ENCODE measurements at regions not wholly inside any gene's neighbourhood (a gene's known extent, or its start where the extent isn't known, plus 50 kb on each side); places are given as distances from the start of the nearest gene placed in this dataset.
A peak's percentile ranks its signal among the peaks of the same experiment; 100 is the strongest.

DNA sequence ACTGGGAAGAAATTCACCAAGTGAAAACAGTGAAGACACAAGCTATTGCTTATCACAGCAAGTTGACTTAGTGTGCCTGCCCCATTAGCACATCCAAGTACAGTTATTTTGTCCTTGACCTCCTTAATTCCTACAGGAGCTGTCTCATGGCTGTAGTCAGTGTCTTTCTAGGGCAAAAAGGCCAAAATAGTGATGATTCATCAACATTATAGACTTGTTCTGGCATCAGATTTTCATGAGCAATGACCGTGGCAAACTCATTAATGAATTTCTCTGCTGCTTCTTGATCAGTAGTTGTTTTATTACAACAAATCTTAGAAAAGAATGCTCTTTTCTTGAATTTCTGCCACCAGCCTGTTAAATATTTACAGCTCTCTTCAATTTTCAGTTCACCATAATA, 1169.3 kb upstream of the DDX18 start:
- no peak for DNase-seq (ENCODE audit: low spot score)

- no peak for DNase-seq (ENCODE audit: low spot score)
Observed at GRCh38 chr2:116668691-116669090, 1145.8 kb upstream of the DDX18 start.

DNA sequence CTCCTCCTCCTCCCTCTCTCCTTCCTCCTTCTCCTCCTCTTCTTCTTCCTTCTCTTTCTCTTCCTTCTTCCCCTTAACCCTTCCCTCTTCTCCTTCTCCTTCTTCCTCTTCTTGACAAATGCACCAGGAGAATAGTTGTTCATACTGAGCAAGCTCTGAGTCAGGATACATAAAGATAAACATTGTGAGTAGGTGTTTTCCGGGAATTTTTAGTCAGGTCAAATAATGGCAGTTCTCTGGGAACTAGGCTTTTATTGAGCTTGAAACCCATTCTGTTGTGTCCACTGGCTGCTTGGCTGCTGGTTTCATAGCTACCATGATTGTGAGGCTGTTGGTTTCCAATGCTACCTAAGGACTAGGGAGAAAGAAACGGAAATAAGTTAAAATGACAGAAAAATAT, 1144.7 kb upstream of the DDX18 start:
- no peak for DNase-seq (ENCODE audit: low spot score)

DNA sequence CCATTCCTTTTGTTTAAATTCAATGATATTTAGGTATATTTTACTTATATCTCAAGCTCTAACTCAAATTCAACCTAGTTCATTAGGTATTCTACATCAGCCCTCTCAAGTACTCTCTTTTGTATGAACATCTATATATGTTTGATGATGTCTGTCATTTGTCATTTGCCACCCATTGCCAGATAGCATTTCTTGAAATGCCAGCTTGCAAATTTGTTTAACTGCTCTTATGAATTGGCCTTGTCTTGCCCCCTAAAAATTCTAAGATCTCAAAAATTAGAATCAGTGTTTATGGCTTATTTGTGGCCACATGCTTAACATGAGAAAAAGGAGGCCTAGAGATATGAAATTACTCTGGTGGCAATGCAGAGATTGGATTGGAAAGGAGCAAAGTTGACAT, 1140.3 kb upstream of the DDX18 start:
- DNase-seq (ENCODE audit: low spot score): no peak

DNA sequence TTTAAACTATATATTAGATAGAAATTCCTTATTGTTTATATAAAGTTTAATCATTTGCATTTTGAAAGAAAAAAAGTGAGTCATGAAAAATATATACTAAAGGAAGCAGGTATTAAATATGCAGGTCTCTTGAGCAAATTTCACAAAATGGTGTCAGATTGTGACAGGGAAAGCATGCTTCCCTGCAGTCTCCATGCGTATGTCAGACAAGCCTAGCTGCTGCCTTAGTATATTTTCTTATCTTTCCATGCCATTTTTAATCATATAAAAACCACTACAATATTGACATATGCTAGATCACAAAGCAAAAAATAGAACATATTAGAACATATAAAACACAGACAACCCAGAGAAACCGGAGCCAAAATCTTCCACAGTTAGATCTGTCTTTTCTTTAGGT, 1137.7 kb upstream of the DDX18 start:
- DNase-seq (ENCODE audit: low spot score): no peak

- no peak for DNase-seq (ENCODE audit: low spot score)
Observed at GRCh38 chr2:116680256-116680936, 1134.1 kb upstream of the DDX18 start.

GRCh38 chr2:116687371-116687770, 1127.1 kb upstream of the DDX18 start:
- DNase-seq (ENCODE audit: low spot score): no peak

- no peak for DNase-seq (ENCODE audit: low spot score)
Observed at GRCh38 chr2:116692988-116693387, 1121.5 kb upstream of the DDX18 start.

- no peak for DNase-seq (ENCODE audit: low spot score)
Observed at GRCh38 chr2:116696223-116696622, 1118.3 kb upstream of the DDX18 start.

DNA sequence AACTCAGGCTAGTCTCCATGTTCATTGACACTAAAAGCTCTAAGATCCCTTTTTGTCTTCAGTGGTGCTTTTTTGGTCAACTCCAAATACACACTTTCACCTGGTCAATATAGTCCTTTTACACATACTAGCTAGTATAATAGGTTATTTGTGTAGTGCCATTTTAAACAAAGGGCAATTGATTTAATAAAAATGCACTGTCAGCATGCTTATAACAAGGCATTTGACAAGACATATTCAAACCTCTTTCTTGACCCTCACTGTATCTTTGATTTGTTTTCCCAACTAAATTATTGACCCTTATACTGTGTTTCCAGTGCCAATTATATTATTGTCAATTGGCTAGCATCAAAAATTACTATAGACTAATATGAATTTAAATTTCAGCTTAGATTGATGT, 1117.6 kb upstream of the DDX18 start:
- no peak for DNase-seq (ENCODE audit: low spot score)

GRCh38 chr2:116706396-116706795, 1108.1 kb upstream of the DDX18 start:
- DNase-seq (ENCODE audit: low spot score): no peak

- no peak for DNase-seq (ENCODE audit: low spot score)
Observed at GRCh38 chr2:116716038-116716437, 1098.5 kb upstream of the DDX18 start.

DNA sequence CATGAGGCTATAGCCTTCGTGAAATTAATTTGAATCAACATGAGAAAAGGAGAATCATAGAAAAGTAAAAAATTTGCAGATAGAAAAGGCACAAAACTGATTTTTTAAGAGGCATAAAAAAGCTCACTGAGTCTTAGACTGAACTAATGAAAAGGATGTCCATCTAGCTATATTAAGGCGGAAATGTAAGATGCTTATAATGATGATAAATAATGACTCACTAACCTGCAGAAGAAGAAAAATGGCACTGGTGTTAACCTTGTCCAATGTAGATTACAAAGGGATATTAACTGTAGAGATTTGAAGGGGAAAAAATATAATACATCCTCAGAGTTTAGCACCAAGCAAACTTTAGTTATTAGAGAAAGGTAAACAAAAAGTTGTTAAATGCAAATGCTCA, 1098.0 kb upstream of the DDX18 start:
- no peak for DNase-seq (ENCODE audit: low spot score)

GRCh38 chr2:116717832-116718231, 1096.7 kb upstream of the DDX18 start:
- DNase-seq (ENCODE audit: low spot score): no peak

DNA sequence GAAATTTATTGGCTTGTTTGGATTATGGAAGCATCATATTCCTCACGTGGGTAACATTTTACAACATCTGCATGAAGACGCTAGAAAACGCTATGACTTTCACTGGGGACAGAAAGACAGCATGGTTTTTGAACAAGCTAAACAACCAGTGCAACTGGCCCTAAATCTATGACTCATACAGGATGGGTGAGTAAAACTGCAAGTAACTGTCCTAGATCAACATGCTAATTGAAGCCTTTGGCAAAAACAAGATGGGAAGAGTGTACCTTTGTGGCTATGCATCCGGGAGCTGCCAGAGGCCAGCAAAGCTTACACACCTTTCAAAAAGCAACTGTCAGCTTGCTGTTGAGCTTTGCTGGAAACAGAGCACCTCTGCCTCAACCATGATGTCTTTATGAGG, 1096.0 kb upstream of the DDX18 start:
- DNase-seq (ENCODE audit: low spot score): no peak

DNA sequence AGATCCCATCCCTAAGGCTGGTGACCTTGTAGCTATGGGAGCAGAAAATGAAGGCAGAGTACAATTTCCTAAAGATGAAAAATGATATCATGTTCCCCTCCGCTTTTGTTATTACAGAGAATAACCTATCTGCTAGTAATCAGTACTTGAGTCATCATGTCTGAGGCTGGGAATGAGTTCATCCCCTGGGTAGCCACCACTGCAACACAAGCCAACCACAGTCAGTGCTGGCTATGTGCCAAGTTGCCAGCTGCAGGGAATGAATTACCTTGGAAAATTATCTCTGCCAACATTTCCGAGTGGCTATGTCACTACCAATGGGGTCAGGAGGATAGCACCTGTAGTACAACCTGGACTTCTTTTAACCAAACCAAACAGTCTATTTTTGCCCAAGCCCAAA, 1094.7 kb upstream of the DDX18 start:
- DNase-seq (ENCODE audit: low spot score): no peak

- DNase-seq (ENCODE audit: low spot score): no peak
Observed at GRCh38 chr2:116724550-116724949, 1089.9 kb upstream of the DDX18 start.

GRCh38 chr2:116732322-116732721, 1082.2 kb upstream of the DDX18 start:
- no peak for DNase-seq (ENCODE audit: low spot score)

DNA sequence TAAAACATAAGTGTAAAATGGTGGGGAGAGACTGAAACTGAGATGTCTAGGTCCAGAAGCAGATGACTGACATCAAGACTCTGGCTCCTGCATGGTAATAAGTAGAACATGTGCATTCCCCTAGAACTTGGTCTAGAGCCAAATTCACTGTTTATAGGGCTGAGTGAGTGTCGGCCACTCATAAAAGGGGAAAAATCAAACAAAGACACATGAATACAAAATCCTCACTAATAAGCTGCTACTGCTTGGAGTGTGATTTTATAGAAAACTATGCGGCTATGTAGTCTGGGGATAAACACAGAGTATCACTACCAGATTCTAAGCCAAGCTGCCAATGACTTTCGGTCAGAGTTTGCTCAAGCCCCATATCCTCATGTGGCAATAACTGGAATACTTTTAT, 1080.8 kb upstream of the DDX18 start:
- DNase-seq (ENCODE audit: low spot score): no peak

DNA sequence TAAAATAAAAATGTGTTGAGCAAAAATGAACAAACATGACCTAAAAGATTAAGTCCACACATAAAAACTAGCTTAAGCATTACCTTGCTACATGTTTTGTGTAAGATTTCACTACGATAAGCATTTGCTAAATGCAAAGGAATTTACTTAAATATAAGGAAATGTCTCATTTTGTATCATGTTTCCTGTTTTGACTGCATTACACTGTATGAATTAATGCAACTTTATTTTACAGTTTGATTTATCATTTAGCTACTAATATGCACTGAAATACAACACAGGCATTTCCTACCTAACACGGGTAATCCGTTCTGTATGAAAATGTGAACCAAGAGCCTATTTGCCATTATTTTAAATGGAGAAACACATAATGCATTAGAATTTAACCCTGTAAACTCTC, 1076.5 kb upstream of the DDX18 start:
- DNase-seq (ENCODE audit: low spot score): no peak

GRCh38 chr2:116747103-116747502, 1067.4 kb upstream of the DDX18 start:
- DNase-seq (ENCODE audit: low spot score): no peak

- DNase-seq (ENCODE audit: low spot score): no peak
Observed at GRCh38 chr2:116749994-116750393, 1064.5 kb upstream of the DDX18 start.

GRCh38 chr2:116754381-116755101, 1060.0 kb upstream of the DDX18 start:
- DNase-seq (ENCODE audit: low spot score): peak; percentile 60

GRCh38 chr2:116761864-116762263, 1052.6 kb upstream of the DDX18 start:
- peak; percentile 7 for DNase-seq (ENCODE audit: low spot score)
